ENCODE measurements at regions not wholly inside any gene's neighbourhood (a gene's known extent, or its start where the extent isn't known, plus 50 kb on each side); places are given as distances from the start of the nearest gene placed in this dataset.

DNA sequence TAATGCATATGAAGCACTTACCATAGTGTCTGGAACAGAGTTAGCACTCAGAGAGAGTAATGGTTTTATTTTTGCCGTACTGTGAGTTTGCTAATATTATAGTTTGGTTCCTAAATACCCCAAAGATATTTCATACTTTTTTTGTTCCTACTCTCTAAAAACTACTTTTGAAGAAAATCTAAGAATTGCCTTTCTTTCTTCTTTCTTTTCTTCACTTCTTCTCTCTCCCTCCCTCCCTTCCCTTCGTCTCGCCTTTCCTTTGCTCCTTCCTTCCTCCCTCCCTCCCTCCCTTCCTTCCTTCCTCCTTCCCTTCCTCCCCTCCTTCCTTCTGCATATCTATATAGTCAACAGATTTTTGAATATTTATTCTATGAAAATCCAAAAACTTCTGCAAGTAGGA is 351.7 kb upstream of the RSPO3 start:
- TF ChIP-seq, protein P1, sequence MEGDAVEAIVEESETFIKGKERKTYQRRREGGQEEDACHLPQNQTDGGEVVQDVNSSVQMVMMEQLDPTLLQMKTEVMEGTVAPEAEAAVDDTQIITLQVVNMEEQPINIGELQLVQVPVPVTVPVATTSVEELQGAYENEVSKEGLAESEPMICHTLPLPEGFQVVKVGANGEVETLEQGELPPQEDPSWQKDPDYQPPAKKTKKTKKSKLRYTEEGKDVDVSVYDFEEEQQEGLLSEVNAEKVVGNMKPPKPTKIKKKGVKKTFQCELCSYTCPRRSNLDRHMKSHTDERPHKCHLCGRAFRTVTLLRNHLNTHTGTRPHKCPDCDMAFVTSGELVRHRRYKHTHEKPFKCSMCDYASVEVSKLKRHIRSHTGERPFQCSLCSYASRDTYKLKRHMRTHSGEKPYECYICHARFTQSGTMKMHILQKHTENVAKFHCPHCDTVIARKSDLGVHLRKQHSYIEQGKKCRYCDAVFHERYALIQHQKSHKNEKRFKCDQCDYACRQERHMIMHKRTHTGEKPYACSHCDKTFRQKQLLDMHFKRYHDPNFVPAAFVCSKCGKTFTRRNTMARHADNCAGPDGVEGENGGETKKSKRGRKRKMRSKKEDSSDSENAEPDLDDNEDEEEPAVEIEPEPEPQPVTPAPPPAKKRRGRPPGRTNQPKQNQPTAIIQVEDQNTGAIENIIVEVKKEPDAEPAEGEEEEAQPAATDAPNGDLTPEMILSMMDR (IDR thresholded peaks at IDR 0.05; ENCODE audit: extremely low read depth, insufficient read depth, missing control alignments) = no peak
- no peak for DNase-seq (ENCODE audit: low spot score)
- in situ Hi-C loops (cut with MboI; ENCODE audit: low pct_unique_long_range_greater_than_20kb, low sequenced_read_pairs, unreplicated experiment) = no loop called here

DNA sequence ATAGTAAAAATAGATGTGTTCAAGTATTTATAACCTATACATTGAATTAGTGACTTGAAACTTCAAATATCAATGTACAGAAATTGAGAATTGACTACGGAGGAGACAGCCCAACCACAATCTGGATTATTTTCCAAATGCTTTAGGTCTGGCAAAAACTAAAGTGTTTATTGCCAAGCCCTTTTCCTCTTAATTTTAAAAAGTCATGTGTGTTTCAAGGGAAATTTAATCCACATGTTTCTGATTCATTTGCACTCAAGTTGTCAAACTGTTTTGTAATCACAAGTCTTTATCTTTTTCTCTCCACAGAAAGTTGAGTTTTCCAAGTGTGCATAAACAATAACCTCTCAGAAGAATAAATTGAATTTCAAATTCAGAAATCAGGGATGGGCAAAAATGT is 350.8 kb upstream of the RSPO3 start:
- no peak for DNase-seq (ENCODE audit: low spot score)
- TF ChIP-seq, protein P1 (IDR thresholded peaks at IDR 0.05; ENCODE audit: extremely low read depth, insufficient read depth, missing control alignments) = no peak
- in situ Hi-C loops (cut with MboI; ENCODE audit: low pct_unique_long_range_greater_than_20kb, low sequenced_read_pairs, unreplicated experiment) = no loop called here

DNA sequence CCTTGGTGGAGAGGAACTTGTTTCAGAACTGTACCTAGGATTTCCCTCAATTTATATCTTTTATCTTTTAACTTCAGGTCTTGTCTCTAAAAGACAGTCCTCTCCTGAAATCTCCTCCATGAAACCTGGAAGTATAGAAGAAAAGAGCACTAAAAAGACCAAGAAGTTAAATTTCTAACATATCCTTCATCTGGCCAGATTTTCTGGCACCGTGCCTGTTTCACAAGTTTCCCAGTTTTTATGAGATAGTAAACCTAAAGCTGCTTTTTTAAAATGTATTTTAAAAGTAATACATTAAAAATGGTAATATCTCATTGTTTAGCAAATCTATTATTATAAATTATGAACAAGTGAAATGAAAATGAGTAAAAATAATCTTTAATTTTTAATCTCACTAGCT is 348.3 kb upstream of the RSPO3 start:
- in situ Hi-C loops (cut with MboI; ENCODE audit: low pct_unique_long_range_greater_than_20kb, low sequenced_read_pairs, unreplicated experiment) = no loop called here
- TF ChIP-seq, protein P1 (IDR thresholded peaks at IDR 0.05; ENCODE audit: extremely low read depth, insufficient read depth, missing control alignments) = no peak
- no peak for DNase-seq (ENCODE audit: low spot score)

DNA sequence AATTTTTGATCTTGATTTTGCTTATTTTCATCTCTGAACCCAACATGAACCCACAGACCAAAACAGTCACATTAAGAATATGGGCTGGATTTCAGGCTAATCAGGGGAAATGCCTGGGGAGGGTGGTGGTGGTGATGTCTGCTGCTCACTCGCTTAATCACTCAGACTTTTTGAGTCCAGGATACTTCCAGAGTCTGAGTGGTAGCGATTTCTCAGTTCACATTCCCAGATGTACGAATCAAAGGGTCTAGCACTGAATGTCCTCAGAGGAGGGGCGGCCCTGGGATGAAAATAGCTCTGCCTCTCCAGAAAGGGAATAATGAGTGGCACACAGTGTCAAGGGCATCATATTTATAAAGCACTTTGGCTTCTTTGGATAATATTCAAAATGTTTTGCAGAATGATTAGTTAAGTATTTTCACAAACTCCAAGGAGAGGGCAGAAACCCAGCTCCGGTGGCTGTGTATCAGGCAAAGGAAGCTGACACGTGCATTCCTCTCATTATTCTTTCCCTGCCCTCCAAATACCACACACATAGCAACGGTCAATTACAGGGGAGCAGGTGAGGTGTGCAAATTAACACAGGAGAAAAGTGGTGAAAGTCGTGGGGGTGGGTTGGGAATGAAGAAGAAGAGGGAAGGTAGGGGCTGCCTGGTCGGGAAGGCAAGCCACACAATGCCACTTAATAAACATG is 345.2 kb upstream of the RSPO3 start:
- TF ChIP-seq, protein P1 (IDR thresholded peaks at IDR 0.05; ENCODE audit: extremely low read depth, insufficient read depth, missing control alignments) = no peak
- in situ Hi-C loops (cut with MboI; ENCODE audit: low pct_unique_long_range_greater_than_20kb, low sequenced_read_pairs, unreplicated experiment) = no loop called here
- no peak for DNase-seq (ENCODE audit: low spot score)

DNA sequence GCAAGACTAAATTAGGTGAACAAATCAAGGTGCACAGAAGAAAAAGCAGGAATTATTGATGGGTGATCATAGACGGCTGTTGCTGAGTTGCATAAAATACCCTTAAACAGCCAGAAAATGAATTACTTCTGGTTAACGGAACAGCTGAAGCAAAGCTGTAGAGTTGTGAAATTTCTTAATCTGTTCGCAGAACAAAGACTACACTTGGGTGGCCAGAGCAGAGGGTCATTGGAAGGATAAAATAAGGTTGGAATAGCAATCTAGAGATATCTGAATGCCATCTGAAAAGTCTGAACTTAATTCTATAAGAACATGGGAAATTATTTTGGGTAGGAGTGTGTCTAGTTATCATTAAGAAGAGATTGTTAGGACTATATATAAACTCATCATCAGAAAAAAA is 339.1 kb upstream of the RSPO3 start:
- TF ChIP-seq, protein P1 (IDR thresholded peaks at IDR 0.05; ENCODE audit: extremely low read depth, insufficient read depth, missing control alignments) = no peak
- in situ Hi-C loops (cut with MboI; ENCODE audit: low pct_unique_long_range_greater_than_20kb, low sequenced_read_pairs, unreplicated experiment) = loop anchor here (25.0 kb wide), 1 partner anchor 333 kb away; the partner anchor contains the start of gene RSPO3
- no peak for DNase-seq (ENCODE audit: low spot score)

DNA sequence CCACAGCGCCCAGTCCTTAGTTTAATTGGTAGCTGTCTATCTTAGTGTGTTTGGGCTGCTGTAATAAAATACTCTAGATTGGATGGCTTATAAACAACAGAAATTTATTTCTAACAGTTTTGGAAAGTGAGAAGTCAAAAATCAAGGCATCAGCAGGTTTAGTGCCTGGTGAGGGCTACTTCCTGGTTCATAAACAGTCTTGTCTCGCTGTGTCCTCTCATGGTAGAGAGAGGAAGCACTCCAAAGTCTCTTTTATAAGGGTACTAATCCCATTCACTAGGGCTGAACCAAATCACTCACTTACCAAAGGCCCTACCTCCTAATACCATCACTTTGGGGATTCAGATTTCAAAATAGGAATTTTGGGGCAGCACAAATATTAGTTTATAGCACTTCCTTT is 336.9 kb upstream of the RSPO3 start:
- in situ Hi-C loops (cut with MboI; ENCODE audit: low pct_unique_long_range_greater_than_20kb, low sequenced_read_pairs, unreplicated experiment) = loop anchor here (25.0 kb wide), 1 partner anchor 331 kb away; the partner anchor contains the start of gene RSPO3
- no peak for DNase-seq (ENCODE audit: low spot score)
- TF ChIP-seq, protein P1 (IDR thresholded peaks at IDR 0.05; ENCODE audit: extremely low read depth, insufficient read depth, missing control alignments) = no peak

All from GM13977 (cell line).